ENCODE measurements at regions not wholly inside any gene's neighbourhood (a gene's known extent, or its start where the extent isn't known, plus 50 kb on each side); places are given as distances from the start of the nearest gene placed in this dataset.

GRCh38 chr12:47417955-47418354, 287.9 kb downstream of the RPAP3 start:
- Mint-ChIP-seq H3K4me1 (peaks cover 7% of the 10 kb centered on the region), H3K27ac (no peak overlapping the region), H3K9me3 (peaks cover 8% of the 10 kb centered on the region), H3K36me3 (no peaks in the 10 kb centered on the region), H3K27me3 (ENCODE audit: low read depth) (no peaks in the 10 kb centered on the region), H3K4me3 (no peak overlapping the region)
- ChIA-PET POLR2A (no interaction called here), CTCF (interaction anchor here (1.1 kb wide), 2 partner anchors 10 to 219 kb away, joined by 3 to 4 read pairs; no protein-coding TSS in a partner anchor)
- ATAC-seq (no peak), DNase-seq (ENCODE audit: low spot score) (no peak)
- TF ChIP-seq USF2 (CRISPR knock-in tag; IDR thresholded peaks at IDR 0.05), result no peak
- TF ChIP-seq AR (CRISPR knock-in tag; IDR thresholded peaks at IDR 0.05), result no peak
- no peak for TF ChIP-seq GTF2I (CRISPR knock-in tag; conservative IDR thresholded peaks at IDR 0.05)
- TF ChIP-seq NFYB (CRISPR knock-in tag; conservative IDR thresholded peaks at IDR 0.05; ENCODE audit: low read depth), result no peak
- no peak for TF ChIP-seq ATF3 (CRISPR knock-in tag; conservative IDR thresholded peaks at IDR 0.05)
- TF ChIP-seq CBFB (CRISPR knock-in tag; IDR thresholded peaks at IDR 0.05; ENCODE audit: low read depth), result no peak
- TF ChIP-seq NR3C1 (CRISPR knock-in tag; conservative IDR thresholded peaks at IDR 0.05; ENCODE audit: low read depth), result no peak
- no peak for TF ChIP-seq STAT6 (CRISPR knock-in tag; conservative IDR thresholded peaks at IDR 0.05; ENCODE audit: low read depth)
- no peak for TF ChIP-seq CDX4 (CRISPR knock-in tag; IDR thresholded peaks at IDR 0.05; ENCODE audit: borderline replicate concordance)
- TF ChIP-seq ZBTB43 (CRISPR knock-in tag; IDR thresholded peaks at IDR 0.05), result no peak
- no peak for TF ChIP-seq ZNF121 (CRISPR knock-in tag; IDR thresholded peaks at IDR 0.05)
- TF ChIP-seq FOXK1 (CRISPR knock-in tag; IDR thresholded peaks at IDR 0.05), result no peak
- TF ChIP-seq AFF4 (CRISPR knock-in tag; IDR thresholded peaks at IDR 0.05; ENCODE audit: borderline replicate concordance), result no peak
- TF ChIP-seq NR1H2 (CRISPR knock-in tag; IDR thresholded peaks at IDR 0.05), result no peak
- no peak for TF ChIP-seq EMX1 (CRISPR knock-in tag; IDR thresholded peaks at IDR 0.05)
- TF ChIP-seq HMGXB4 (CRISPR knock-in tag; IDR thresholded peaks at IDR 0.05), result no peak
- no peak for TF ChIP-seq RORB (CRISPR knock-in tag; IDR thresholded peaks at IDR 0.05)
- TF ChIP-seq TEAD4 (CRISPR knock-in tag; IDR thresholded peaks at IDR 0.05), result no peak
- no peak for TF ChIP-seq ZNF396 (CRISPR knock-in tag; IDR thresholded peaks at IDR 0.05; ENCODE audit: borderline replicate concordance)

Data from WTC11 (cell line).